ENCODE measurements at regions not wholly inside any gene's neighbourhood (a gene's known extent, or its start where the extent isn't known, plus 50 kb on each side); places are given as distances from the start of the nearest gene placed in this dataset.
"Not testable (repeated sequence)": the region's sequence is repeated elsewhere in the genome, so short reads cannot be mapped to it uniquely, and the experiment has no call there.

- no peak overlapping the region for H3K4me3 ChIP-seq (ENCODE audit: low read depth, low read length)
- TF ChIP-seq CTCF (conservative IDR thresholded peaks at IDR 0.05; ENCODE audit: low read depth, low read length): no peak
- no peak for DNase-seq (ENCODE audit: low read depth)
Observed at GRCh38 chr1:196043268-196043667, 565.0 kb downstream of the KCNT2 start.

- TF ChIP-seq CTCF (conservative IDR thresholded peaks at IDR 0.05; ENCODE audit: low read depth, low read length): no peak
- no peak overlapping the region for H3K4me3 ChIP-seq (ENCODE audit: low read depth, low read length)
- DNase-seq (ENCODE audit: low read depth): no peak
Observed at GRCh38 chr1:196034080-196034706, 574.0 kb downstream of the KCNT2 start.

- not testable (repeated sequence) for DNase-seq (ENCODE audit: low read depth)
Observed at GRCh38 chr1:196031387-196031786, 576.9 kb downstream of the KCNT2 start.

GRCh38 chr1:196030455-196030854 is 577.8 kb downstream of the KCNT2 start:
- DNase-seq (ENCODE audit: low read depth): no peak
- H3K4me3 ChIP-seq (ENCODE audit: low read depth, low read length): no peak overlapping the region
- TF ChIP-seq CTCF (conservative IDR thresholded peaks at IDR 0.05; ENCODE audit: low read depth, low read length): no peak

More at GRCh38 chr1:196031387-196031786, 576.9 kb downstream of the KCNT2 start:
- not testable (repeated sequence) for H3K4me3 ChIP-seq (ENCODE audit: low read depth, low read length)

GRCh38 chr1:196029410-196029809 is 578.8 kb downstream of the KCNT2 start:
- DNase-seq (ENCODE audit: low read depth): no peak
- no peak overlapping the region for H3K4me3 ChIP-seq (ENCODE audit: low read depth, low read length)
- TF ChIP-seq CTCF (conservative IDR thresholded peaks at IDR 0.05; ENCODE audit: low read depth, low read length): no peak

GRCh38 chr1:196027127-196027526 is 581.1 kb downstream of the KCNT2 start:
- no peak for DNase-seq (ENCODE audit: low read depth)
- no peak for TF ChIP-seq CTCF (conservative IDR thresholded peaks at IDR 0.05; ENCODE audit: low read depth, low read length)
- no peak overlapping the region for H3K4me3 ChIP-seq (ENCODE audit: low read depth, low read length)

GRCh38 chr1:196021174-196021573 is 587.1 kb downstream of the KCNT2 start:
- not testable (repeated sequence) for DNase-seq (ENCODE audit: low read depth); H3K4me3 ChIP-seq (ENCODE audit: low read depth, low read length)

GRCh38 chr1:196009362-196009761 is 598.9 kb downstream of the KCNT2 start:
- no peak for TF ChIP-seq CTCF (conservative IDR thresholded peaks at IDR 0.05; ENCODE audit: low read depth, low read length)
- no peak overlapping the region for H3K4me3 ChIP-seq (ENCODE audit: low read depth, low read length)
- DNase-seq (ENCODE audit: low read depth): no peak

All from epithelial cell of proximal tubule (primary cell).